GM12872 (cell line): ENCODE measurements at regions not wholly inside any gene's neighbourhood (a gene's known extent, or its start where the extent isn't known, plus 50 kb on each side); places are given as distances from the start of the nearest gene placed in this dataset.

Source experiments
- CTCF ChIP-seq: IDR thresholded peaks from 3 replicates; pipeline ENCODE4 v1.5.1; 2011; ENCODE audit warnings: low read depth, mild to moderate bottlenecking, low read length, moderate library complexity; ENCODE audit not compliant: insufficient read depth

DNA sequence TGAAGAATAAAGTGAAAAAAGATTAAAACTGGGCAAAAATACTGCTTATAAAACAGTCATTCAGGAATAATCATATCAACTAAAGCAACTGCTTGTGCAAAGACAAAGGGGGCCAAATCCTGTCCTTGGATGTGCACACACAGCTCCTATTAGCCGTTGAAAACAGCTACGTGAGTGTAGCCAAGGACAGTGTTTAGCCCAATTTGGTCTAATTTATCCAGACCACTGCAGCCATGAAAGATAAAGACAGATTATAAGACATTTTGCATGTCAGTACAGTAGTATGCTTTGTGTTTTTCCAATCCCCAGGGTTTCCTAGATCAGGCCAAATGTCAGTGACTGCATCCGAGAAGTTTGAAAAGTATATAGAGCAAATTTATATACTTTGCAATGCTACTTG is 146.3 kb upstream of the PKN2 start:
- no peak for TF ChIP-seq CTCF

DNA sequence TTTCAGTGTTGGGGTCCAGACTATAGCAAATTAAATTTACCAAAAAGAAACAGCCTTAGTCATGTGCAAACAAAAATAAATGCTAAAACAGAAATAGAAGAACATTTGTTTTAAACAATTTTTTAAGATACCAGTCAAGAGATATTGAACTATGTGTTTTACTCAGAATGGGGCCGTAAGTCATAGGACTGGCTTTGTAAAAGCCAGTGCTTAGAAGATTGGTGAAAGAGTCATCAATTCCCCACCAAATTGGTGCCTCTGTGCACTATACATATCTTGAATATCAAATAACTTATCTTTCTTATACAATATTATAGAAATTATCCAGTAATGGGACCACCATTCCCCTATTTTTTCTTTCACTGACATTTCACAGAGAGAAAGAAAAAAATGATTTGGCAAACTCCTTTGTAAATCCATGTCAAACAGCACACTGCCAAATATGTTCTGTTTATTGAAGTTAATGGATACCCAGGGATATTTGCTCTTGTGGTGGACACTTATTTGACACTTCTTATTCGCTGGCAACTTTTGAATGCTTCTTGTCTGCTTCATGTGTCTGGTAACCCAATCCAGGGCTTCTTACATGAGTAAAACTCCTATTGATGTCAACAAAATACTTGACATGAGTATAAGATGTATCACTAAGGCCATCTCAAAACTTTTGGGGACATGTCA is 145.7 kb upstream of the PKN2 start:
- TF ChIP-seq CTCF: no peak

DNA sequence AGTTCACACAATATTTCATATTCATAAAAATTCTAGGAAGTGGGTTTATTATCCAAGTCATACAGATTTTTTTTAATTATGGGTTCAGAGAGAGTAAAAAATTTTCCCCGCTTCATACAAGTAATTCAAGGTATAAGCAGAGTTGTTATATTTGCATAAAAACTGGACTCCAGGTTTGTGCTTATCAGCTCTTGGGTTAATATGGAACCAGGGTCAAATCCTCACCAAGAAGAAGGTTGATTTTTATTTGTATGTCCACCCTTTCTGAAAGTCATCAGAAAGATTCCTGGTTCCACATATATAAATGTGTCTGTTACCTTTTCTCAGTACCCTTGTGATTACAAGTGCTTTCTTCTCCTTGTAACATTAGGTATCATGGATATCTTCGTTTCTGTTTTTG is 143.8 kb upstream of the PKN2 start:
- TF ChIP-seq CTCF: no peak

GRCh38 chr1:88541596-88541995 is 142.5 kb upstream of the PKN2 start:
- no peak for TF ChIP-seq CTCF

DNA sequence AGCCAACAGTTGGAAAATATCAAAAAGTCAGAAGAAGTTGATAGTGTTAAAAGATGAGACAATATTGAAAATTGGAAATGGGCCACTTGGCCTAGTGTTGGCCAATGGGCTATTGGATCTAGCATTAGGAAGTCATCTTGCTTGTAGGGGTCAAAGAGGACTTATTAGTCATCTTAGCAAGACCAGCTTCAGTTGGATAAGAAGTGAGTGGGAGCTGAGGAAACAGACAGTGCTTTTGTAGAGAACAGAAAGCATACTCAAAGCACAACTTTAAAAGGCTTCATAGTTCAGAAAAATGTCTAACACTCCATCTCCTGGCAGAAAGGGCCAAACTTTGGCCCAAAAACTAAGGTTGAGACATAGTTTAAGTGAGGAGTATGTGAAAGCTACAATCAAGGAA is 139.9 kb upstream of the PKN2 start:
- no peak for TF ChIP-seq CTCF

GRCh38 chr1:88549536-88549935 is 134.5 kb upstream of the PKN2 start:
- TF ChIP-seq CTCF: no peak

GRCh38 chr1:88552226-88552625 is 131.8 kb upstream of the PKN2 start:
- TF ChIP-seq CTCF: no peak

GRCh38 chr1:88557014-88557413 is 127.1 kb upstream of the PKN2 start:
- no peak for TF ChIP-seq CTCF
